GM23248 (cell line): ENCODE measurements at regions not wholly inside any gene's neighbourhood (a gene's known extent, or its start where the extent isn't known, plus 50 kb on each side); places are given as distances from the start of the nearest gene placed in this dataset.

Experiments
- DNase-seq: peaks from one replicate; pipeline ENCODE4 v3.0.0-alpha.2; 2015
- H2AFZ ChIP-seq: fragments of 200-600 bp; sonication (generic); 2 replicates; pipeline ENCODE4 v1.6.1; 2016; ENCODE audit warnings: antibody characterized with exemption
- H3F3A ChIP-seq: fragments of 200-600 bp; sonication (generic); 2 replicates; pipeline ENCODE4 v1.6.1; 2016; ENCODE audit warnings: mild to moderate bottlenecking, antibody characterized with exemption, mixed run types; ENCODE audit not compliant: insufficient read depth
- H3K27ac ChIP-seq: fragments of 200-600 bp; sonication (generic); 2 replicates; pipeline ENCODE4 v1.5.1; 2016; ENCODE audit warnings: mild to moderate bottlenecking
- H3K27me3 ChIP-seq: fragments of 200-600 bp; sonication (generic); replicated peaks from 2 replicates; pipeline ENCODE4 v1.6.1; 2016; ENCODE audit warnings: mild to moderate bottlenecking; ENCODE audit not compliant: insufficient read depth
- H3K36me3 ChIP-seq: fragments of 200-600 bp; sonication (generic); 2 replicates; pipeline ENCODE4 v1.6.1; 2016; ENCODE audit warnings: low read depth, mild to moderate bottlenecking
- H3K4me1 ChIP-seq: fragments of 200-600 bp; sonication (generic); 2 replicates; pipeline ENCODE4 v1.6.1; 2016; ENCODE audit warnings: mild to moderate bottlenecking; ENCODE audit not compliant: insufficient read depth
- H3K4me2 ChIP-seq: fragments of 200-600 bp; sonication (generic); one replicate; pipeline ENCODE4 v1.6.1; 2016; ENCODE audit warnings: mild to moderate bottlenecking; ENCODE audit not compliant: unreplicated experiment
- H3K4me3 ChIP-seq: fragments of 200-600 bp; sonication (generic); 2 replicates; pipeline ENCODE4 v1.5.1; 2016; ENCODE audit warnings: mild to moderate bottlenecking
- H3K79me2 ChIP-seq: fragments of 200-600 bp; sonication (generic); 2 replicates; pipeline ENCODE4 v1.6.1; 2016; ENCODE audit warnings: mild to moderate bottlenecking; ENCODE audit not compliant: insufficient read depth
- H3K9ac ChIP-seq: fragments of 200-600 bp; sonication (generic); 2 replicates; pipeline ENCODE4 v1.6.1; 2016; ENCODE audit warnings: mild to moderate bottlenecking
- H3K9me2 ChIP-seq: fragments of 200-600 bp; sonication (generic); 2 replicates; pipeline ENCODE4 v1.6.1; 2016; ENCODE audit warnings: mixed run types, mild to moderate bottlenecking, moderate library complexity; ENCODE audit not compliant: insufficient read depth
- H3K9me3 ChIP-seq: fragments of 200-600 bp; sonication (generic); one replicate; pipeline ENCODE4 v1.6.1; 2017; ENCODE audit warnings: low read depth
- H4K20me1 ChIP-seq: fragments of 200-600 bp; sonication (generic); 2 replicates; pipeline ENCODE4 v1.6.0; 2016; ENCODE audit not compliant: insufficient read depth
- EZH2 ChIP-seq: fragments of 200-600 bp; sonication (generic); IDR thresholded peaks from 2 replicates; pipeline ENCODE4 v1.6.1; 2018; ENCODE audit warnings: antibody characterized with exemption, mild to moderate bottlenecking; ENCODE audit not compliant: insufficient read depth, poor library complexity, severe bottlenecking
- EZH2phosphoT487 ChIP-seq: fragments of 200-600 bp; sonication (generic); IDR thresholded peaks from 2 replicates; pipeline ENCODE4 v1.6.1; 2018; ENCODE audit warnings: antibody characterized with exemption, moderate library complexity, mild to moderate bottlenecking, low read depth; ENCODE audit not compliant: insufficient read depth
- WGBS, 2 experiments: methylation state at CpG; one replicate each; pipeline ENCODE4 v1.1.6; 2015 to 2017; ENCODE audit warnings: low lambda C conversion rate in 2 of 2, low coverage in 1 of 2; ENCODE audit errors: missing lambda C conversion rate in 2 of 2; 5-methylcytosine and 5-hydroxymethylcytosine counted together
- in situ Hi-C: fragments of 300-500 bp; cut with MboI; formaldehyde crosslinking; loops from 2 replicates; pipeline ENCODE4 v1.15.0; 2020

DNA sequence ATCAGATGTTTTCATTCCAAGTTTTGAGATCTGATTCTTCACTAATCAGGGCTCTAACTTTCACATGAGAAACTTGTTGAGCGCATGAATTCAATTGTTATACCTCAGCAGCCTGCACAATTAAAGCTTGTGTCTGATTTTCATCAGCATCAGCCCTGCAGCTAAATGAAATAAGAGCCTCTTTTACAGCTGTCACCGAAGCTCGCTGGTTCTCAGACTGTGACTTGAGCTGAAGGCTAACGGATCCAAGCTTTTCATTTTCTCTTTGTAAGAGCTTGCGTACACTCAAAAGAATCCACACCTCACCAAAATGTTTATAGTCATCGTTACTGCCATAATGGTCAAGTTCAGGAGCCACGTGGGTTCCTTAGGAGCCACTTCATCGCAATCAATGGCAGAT is 65.5 kb upstream of the BEGAIN start:
- H3K4me2 ChIP-seq, result no peak overlapping the region
- no peak overlapping the region for H3K27ac ChIP-seq
- H3K9ac ChIP-seq, result no peak overlapping the region
- H3K79me2 ChIP-seq, result no peaks in the 10 kb centered on the region
- H2AFZ ChIP-seq, result no peak overlapping the region
- H3F3A ChIP-seq, result 0 out of 2 replicates have a peak, but pooled peaks cover 6% of the 10 kb centered on the region
- peaks cover 6% of the 10 kb centered on the region; the same call in 1 of the 2 replicates for H3K4me1 ChIP-seq
- peaks cover 16% of the 10 kb centered on the region; the same call in 1 of the 2 replicates for H3K27me3 ChIP-seq
- no peak for TF ChIP-seq EZH2phosphoT487
- TF ChIP-seq EZH2, result no peak
- H3K36me3 ChIP-seq, result no peaks in the 10 kb centered on the region
- H3K9me2 ChIP-seq, result no peaks in the 10 kb centered on the region
- no peaks in the 10 kb centered on the region for H4K20me1 ChIP-seq
- H3K9me3 ChIP-seq, result no peaks in the 10 kb centered on the region
- H3K4me3 ChIP-seq, result no peak overlapping the region
- in situ Hi-C loops, result no loop called here
- no peak for DNase-seq
- 41 to 46% methylated on average over 8 of the region's 8 CpGs for WGBS, 2 experiments

DNA sequence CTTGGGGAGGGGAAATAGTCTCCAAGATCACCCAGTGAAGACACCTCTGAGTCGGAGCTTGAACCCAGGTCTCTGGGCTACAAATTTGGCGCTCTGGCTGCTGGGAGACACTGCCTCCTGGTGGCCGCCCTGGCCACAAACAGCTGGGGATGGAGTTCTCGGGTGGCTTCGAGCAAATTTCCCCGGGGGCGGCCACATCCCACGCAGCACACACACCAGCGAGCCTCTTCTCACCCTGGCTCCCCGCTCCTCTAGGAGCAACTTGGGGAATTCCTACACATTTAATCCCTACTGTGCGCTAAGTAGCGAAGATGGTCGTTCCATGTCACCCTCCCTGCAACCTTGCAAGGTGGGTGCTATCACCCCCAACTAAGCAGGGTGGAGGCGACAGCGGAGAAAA is 66.2 kb upstream of the BEGAIN start:
- WGBS, 2 experiments, result 68 to 75% methylated on average over 12 to 15 of the region's 15 CpGs
- peaks cover 16% of the 10 kb centered on the region; the same call in 1 of the 2 replicates for H3K27me3 ChIP-seq
- no peak overlapping the region for H3K9ac ChIP-seq
- H3K4me1 ChIP-seq, result peaks cover 6% of the 10 kb centered on the region; the same call in 1 of the 2 replicates
- H2AFZ ChIP-seq, result no peak overlapping the region
- H3K9me2 ChIP-seq, result no peaks in the 10 kb centered on the region
- no peaks in the 10 kb centered on the region for H3K9me3 ChIP-seq
- in situ Hi-C loops, result no loop called here
- no peaks in the 10 kb centered on the region for H3K79me2 ChIP-seq
- H3F3A ChIP-seq, result 0 out of 2 replicates have a peak, but pooled peaks cover 6% of the 10 kb centered on the region
- H3K4me3 ChIP-seq, result no peak overlapping the region
- no peak overlapping the region for H3K4me2 ChIP-seq
- no peak for DNase-seq
- TF ChIP-seq EZH2, result no peak
- TF ChIP-seq EZH2phosphoT487, result no peak
- H3K27ac ChIP-seq, result no peak overlapping the region
- no peaks in the 10 kb centered on the region for H4K20me1 ChIP-seq
- no peaks in the 10 kb centered on the region for H3K36me3 ChIP-seq

- Histone ChIP-seq H3K36me3 (no peaks in the 10 kb centered on the region), H4K20me1 (no peaks in the 10 kb centered on the region), H3K79me2 (no peaks in the 10 kb centered on the region), H3K27me3 (peaks cover 16% of the 10 kb centered on the region; the same call in 1 of the 2 replicates), H3K4me2 (no peak overlapping the region), H3K27ac (no peak overlapping the region), H3K9me2 (no peaks in the 10 kb centered on the region), H3K9ac (no peak overlapping the region), H2AFZ (no peak overlapping the region), H3F3A (0 out of 2 replicates have a peak, but pooled peaks cover 1% of the 10 kb centered on the region), H3K4me3 (no peak overlapping the region), H3K4me1 (0 out of 2 replicates have a peak, but pooled peaks cover 1% of the 10 kb centered on the region), H3K9me3 (no peaks in the 10 kb centered on the region)
- in situ Hi-C loops, result no loop called here
- DNase-seq, result no peak
- 56 to 59% methylated on average over 18 to 20 of the region's 21 CpGs for WGBS, 2 experiments
- no peak for TF ChIP-seq EZH2
- TF ChIP-seq EZH2phosphoT487, result no peak
Observed at GRCh38 chr14:100654025-100654813, 67.0 kb upstream of the BEGAIN start.

GRCh38 chr14:100654814-100655740 is 67.9 kb upstream of the BEGAIN start:
- no peaks in the 10 kb centered on the region for H3K9me2 ChIP-seq
- no peaks in the 10 kb centered on the region for H3K79me2 ChIP-seq
- no peaks in the 10 kb centered on the region for H3K4me1 ChIP-seq
- DNase-seq, result peak; percentile 51
- H3K4me2 ChIP-seq, result no peak overlapping the region
- H3K9ac ChIP-seq, result no peak overlapping the region
- no peaks in the 10 kb centered on the region for H3K36me3 ChIP-seq
- H2AFZ ChIP-seq, result no peak overlapping the region
- H3F3A ChIP-seq, result no peaks in the 10 kb centered on the region
- no peaks in the 10 kb centered on the region for H4K20me1 ChIP-seq
- in situ Hi-C loops, result no loop called here
- H3K4me3 ChIP-seq, result no peak overlapping the region
- no peaks in the 10 kb centered on the region for H3K9me3 ChIP-seq
- H3K27ac ChIP-seq, result no peak overlapping the region
- WGBS, 2 experiments, result 31 to 32% methylated on average over 34 of the region's 43 CpGs
- no peak for TF ChIP-seq EZH2
- no peak for TF ChIP-seq EZH2phosphoT487
- peaks cover 16% of the 10 kb centered on the region; the same call in 1 of the 2 replicates for H3K27me3 ChIP-seq
